ENCODE measurements at regions not wholly inside any gene's neighbourhood (a gene's known extent, or its start where the extent isn't known, plus 50 kb on each side); places are given as distances from the start of the nearest gene placed in this dataset.
"Not testable (repeated sequence)": the region's sequence is repeated elsewhere in the genome, so short reads cannot be mapped to it uniquely, and the experiment has no call there.

DNA sequence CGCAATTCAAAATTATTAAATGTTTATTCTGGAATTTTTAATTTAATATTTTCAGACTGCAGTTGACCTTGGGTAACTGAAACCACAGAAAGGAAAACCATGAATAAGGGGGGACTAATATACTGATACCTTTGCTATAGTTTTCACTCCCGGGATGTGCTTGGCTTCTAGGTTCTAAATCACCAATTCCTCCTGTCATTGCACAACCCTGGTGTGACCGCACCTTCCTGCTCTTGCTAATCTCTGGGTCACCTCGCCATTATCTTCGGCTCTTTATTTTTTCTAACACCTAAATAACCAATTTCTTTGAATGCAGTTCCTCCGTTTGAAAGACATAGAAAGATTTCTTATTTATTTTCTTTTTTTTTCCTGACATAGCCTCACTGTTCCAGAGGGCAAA is 634.5 kb upstream of the GOT2 start:
- no peak for TF ChIP-seq Cebpa-rat (IDR thresholded peaks at IDR 0.05)
- Histone ChIP-seq H3K4me2 (no peak overlapping the region), H3K27me3 (no peaks in the 10 kb centered on the region), H3K9me3 (no peaks in the 10 kb centered on the region), H3K36me3 (no peaks in the 10 kb centered on the region), H3K27ac (no peak overlapping the region), H3K4me3 (no peak overlapping the region), H4K20me1 (no peaks in the 10 kb centered on the region), H3K9ac (no peak overlapping the region), H3K4me1 (no peaks in the 10 kb centered on the region)

DNA sequence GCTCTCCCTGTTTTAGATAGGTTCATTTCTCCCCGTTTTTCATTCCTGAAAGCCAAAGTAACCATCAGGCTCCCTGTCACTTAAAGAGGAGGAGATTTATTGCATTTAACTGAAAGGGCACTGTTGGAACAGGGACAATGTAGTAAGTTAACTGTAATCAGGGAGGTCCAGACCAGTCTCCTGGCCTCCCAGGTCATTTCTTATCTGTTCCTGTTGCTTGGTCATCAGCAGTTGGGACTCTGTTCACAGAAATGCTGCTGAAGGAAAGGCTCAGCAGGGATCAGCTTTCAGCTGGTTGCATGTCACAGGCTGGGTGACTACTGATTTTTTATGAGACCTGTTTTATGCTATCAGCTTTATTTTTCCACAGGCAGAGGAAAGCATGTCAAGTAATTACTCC is 622.6 kb upstream of the GOT2 start:
- TF ChIP-seq Cebpa-rat (IDR thresholded peaks at IDR 0.05), result no peak
- Histone ChIP-seq H3K27ac (no peak overlapping the region), H3K9ac (no peak overlapping the region), H4K20me1 (no peaks in the 10 kb centered on the region), H3K4me2 (no peak overlapping the region), H3K9me3 (peaks cover 4% of the 10 kb centered on the region; the same call in 1 of the 2 replicates), H3K4me3 (no peak overlapping the region), H3K4me1 (no peaks in the 10 kb centered on the region), H3K27me3 (no peaks in the 10 kb centered on the region), H3K36me3 (no peaks in the 10 kb centered on the region)

DNA sequence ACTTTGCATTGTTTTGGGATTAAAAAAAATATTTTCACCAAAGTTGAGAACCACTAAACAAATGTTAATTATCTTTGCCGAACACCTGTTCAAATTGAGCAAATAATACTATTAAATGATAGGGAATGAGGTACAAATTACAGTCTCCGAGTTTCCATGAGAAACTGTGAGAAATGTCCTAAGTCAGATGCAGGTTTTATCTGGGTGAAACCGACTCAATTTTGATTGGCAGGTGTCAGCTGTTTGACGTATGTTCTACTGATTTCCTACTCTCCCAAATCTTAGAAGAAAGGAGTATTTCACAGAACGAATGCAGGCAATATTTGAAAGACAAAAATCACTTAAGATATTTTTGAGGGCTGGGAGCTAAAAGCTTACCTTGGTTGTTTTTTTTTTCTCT is 622.0 kb upstream of the GOT2 start:
- Histone ChIP-seq H3K4me3 (no peak overlapping the region), H4K20me1 (no peaks in the 10 kb centered on the region), H3K27ac (no peak overlapping the region), H3K36me3 (no peaks in the 10 kb centered on the region), H3K27me3 (no peaks in the 10 kb centered on the region), H3K9me3 (no peaks in the 10 kb centered on the region; the same call in 1 of the 2 replicates), H3K4me2 (no peak overlapping the region), H3K4me1 (no peaks in the 10 kb centered on the region), H3K9ac (no peak overlapping the region)
- no peak for TF ChIP-seq Cebpa-rat (IDR thresholded peaks at IDR 0.05)

DNA sequence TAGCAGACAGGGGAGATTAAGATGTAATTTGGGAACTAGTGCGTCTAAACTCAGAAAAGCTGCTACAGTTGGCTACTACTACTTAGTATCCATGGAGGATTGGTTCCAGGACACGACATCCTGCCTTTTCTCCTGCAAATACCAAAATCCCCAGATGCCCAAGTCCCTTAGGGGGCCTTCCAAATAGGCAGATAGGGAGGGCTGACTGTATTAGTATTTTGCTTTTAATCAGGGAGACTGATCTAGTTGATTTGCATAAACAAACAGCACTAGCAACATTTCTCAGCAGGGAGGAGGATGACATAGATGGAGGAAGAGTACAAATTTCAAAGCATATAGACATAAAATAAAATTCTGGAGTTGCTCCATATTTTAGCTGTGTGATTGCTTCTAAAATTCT is 621.6 kb upstream of the GOT2 start:
- Histone ChIP-seq H3K36me3 (no peaks in the 10 kb centered on the region), H3K9ac (no peak overlapping the region), H3K4me3 (no peak overlapping the region), H4K20me1 (no peaks in the 10 kb centered on the region), H3K4me1 (no peaks in the 10 kb centered on the region), H3K4me2 (no peak overlapping the region), H3K27ac (no peak overlapping the region), H3K9me3 (no peaks in the 10 kb centered on the region), H3K27me3 (no peaks in the 10 kb centered on the region)
- TF ChIP-seq Cebpa-rat (IDR thresholded peaks at IDR 0.05), result no peak

DNA sequence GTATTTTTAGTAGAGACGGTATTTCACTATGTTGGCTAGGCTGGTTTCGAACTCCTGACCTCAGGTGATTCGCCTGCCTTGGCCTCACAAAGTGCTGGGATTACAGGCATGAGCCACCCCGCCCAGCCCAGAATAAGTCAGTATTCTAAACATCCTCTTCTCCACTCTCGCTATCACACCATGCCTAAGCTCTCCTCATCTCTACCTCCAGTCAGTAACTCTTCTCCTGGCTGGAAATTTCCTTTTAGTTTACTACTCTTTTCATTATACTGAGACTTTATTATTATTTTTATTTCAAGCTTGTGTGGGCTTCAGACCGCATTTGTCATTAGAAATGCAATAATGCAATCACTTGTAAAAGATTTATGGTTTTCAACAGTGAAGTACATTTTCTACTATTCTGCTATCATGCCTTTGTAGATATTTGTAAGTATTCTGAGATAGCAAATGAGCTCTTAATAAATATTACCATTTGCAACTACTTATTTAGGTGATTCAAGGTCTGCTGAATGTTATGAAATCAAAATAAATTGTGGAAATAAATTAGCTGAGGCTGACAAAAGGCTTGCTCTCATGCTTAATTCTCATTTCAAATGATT is 617.3 kb upstream of the GOT2 start:
- Histone ChIP-seq H3K4me2 (no peak overlapping the region), H3K9ac (no peak overlapping the region), H3K4me1 (no peaks in the 10 kb centered on the region), H3K36me3 (no peaks in the 10 kb centered on the region), H3K9me3 (no peaks in the 10 kb centered on the region), H3K4me3 (no peak overlapping the region), H4K20me1 (no peaks in the 10 kb centered on the region), H3K27ac (no peak overlapping the region), H3K27me3 (no peaks in the 10 kb centered on the region)
- no peak for TF ChIP-seq Cebpa-rat (IDR thresholded peaks at IDR 0.05)

DNA sequence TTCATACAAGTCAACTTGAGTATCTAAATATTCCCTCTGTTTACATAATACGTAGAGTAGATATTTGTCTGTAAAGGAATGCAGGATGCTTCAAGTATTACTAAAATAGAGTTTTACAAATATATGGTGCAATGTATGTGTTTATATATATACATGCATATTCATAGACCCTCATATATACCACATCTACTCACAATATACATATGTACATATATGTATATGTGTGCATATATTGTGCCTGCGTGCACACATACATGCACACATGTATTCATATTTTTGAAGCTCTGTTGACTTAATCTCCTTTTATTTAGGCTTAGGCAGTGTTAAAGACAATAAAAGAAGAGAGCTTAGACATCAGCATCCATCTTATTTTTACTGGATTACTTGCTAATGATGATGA is 616.6 kb upstream of the GOT2 start:
- no peak for TF ChIP-seq Cebpa-rat (IDR thresholded peaks at IDR 0.05)
- Histone ChIP-seq H3K27ac (no peak overlapping the region), H3K9ac (no peak overlapping the region), H3K9me3 (no peaks in the 10 kb centered on the region), H3K4me2 (no peak overlapping the region), H3K36me3 (no peaks in the 10 kb centered on the region), H3K4me1 (no peaks in the 10 kb centered on the region), H3K4me3 (no peak overlapping the region), H4K20me1 (no peaks in the 10 kb centered on the region), H3K27me3 (no peaks in the 10 kb centered on the region)

DNA sequence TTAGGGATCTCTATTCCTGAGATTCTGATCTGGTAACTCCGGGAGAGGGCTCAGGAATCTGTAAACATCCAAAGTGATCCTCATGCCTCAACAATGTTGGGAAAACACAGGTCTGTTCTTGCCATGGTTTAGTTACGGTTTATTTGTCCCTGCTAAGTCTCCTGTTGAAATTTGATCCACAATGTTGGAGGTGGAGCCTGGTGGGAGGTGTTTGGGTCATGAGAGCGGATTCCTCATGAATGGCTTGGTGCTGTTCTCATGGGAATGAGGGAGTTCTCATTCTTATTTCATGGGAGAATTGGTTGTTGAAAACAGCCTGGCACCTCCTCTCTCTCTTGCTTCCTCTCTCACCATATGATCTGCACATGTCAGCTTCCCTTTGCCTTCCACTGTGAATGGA is 608.6 kb upstream of the GOT2 start:
- Histone ChIP-seq H3K36me3 (no peaks in the 10 kb centered on the region), H3K27ac (no peak overlapping the region), H3K4me1 (no peaks in the 10 kb centered on the region), H4K20me1 (no peaks in the 10 kb centered on the region), H3K9me3 (no peaks in the 10 kb centered on the region), H3K4me3 (no peak overlapping the region), H3K27me3 (no peaks in the 10 kb centered on the region), H3K9ac (no peak overlapping the region), H3K4me2 (no peak overlapping the region)
- TF ChIP-seq Cebpa-rat (IDR thresholded peaks at IDR 0.05), result no peak

DNA sequence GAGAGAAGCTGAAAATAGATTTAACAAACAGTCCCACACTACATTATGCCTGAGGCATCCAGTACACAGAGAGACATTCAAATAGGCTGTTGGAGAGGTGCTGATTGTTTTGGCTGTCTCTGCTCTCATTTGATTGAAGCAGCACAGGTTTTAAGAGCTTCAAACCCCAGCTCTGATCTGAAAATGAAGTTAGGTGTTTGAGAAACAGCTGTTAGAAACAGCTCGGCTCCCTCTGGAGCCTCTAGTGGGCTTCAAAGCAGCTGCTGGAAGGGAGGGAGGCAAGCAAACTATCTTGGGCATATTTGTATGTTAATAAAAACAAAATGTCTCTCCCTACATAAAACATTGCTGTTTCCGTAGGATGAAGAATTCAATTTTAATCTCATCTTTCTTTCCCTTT is 607.3 kb upstream of the GOT2 start:
- no peaks in the 10 kb centered on the region for H3K36me3 ChIP-seq
- H3K27me3 ChIP-seq, result no peaks in the 10 kb centered on the region
- H3K4me1 ChIP-seq, result no peaks in the 10 kb centered on the region
- no peak overlapping the region for H3K27ac ChIP-seq
- H3K4me2 ChIP-seq, result no peak overlapping the region
- no peak overlapping the region for H3K9ac ChIP-seq
- H3K4me3 ChIP-seq, result no peak overlapping the region
- H4K20me1 ChIP-seq, result no peaks in the 10 kb centered on the region
- no peak for TF ChIP-seq Cebpa-rat (IDR thresholded peaks at IDR 0.05)
- no peaks in the 10 kb centered on the region for H3K9me3 ChIP-seq

DNA sequence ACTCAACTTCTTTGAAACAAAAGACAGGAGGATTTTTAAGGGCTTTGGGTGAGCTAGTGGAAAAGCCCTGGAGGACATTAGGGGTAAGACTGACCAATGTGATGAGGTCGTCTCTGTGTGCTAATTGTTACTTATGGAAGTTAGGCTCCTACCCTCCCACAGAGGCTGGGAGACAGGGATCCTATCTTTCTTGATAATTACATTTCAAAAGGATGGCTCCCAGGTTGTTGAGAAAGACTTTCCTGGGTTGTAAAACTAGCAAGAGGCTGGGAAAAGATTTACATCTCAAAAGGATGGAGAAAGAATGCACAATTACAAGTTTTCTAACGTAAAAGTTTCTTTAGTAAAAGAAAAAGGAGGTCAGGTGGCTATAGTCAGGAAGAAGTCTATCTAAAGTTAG is 605.8 kb upstream of the GOT2 start:
- Histone ChIP-seq H3K27ac (no peak overlapping the region), H3K4me3 (no peak overlapping the region), H3K4me1 (no peaks in the 10 kb centered on the region), H3K36me3 (no peaks in the 10 kb centered on the region), H4K20me1 (no peaks in the 10 kb centered on the region), H3K9me3 (no peaks in the 10 kb centered on the region), H3K9ac (no peak overlapping the region), H3K4me2 (no peak overlapping the region), H3K27me3 (no peaks in the 10 kb centered on the region)
- no peak for TF ChIP-seq Cebpa-rat (IDR thresholded peaks at IDR 0.05)

DNA sequence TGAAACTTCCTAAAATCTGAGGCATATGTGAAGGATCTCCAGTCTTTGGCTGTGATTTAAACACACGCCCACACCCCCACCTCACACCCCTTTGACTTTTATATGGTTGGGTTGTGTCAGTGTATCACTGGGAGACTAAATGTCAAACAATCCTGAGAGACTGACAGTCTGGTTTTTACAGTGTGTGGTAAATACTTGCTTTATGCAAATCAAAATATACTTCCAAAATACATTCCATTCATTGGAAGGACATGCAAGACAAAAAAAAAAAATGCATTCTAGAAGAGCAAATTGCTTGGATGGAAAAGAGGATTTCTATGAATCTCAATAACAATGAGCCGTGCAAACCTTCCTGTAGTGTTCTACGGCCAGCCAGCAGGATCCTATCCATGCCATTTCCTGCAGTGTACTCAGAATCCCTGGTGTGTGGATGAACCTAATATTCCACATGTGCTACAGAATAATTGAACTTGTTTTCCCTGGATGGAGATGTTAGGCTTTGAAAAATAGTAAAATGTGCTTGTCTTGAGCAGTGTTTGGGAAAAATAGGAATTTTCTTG is 602.1 kb upstream of the GOT2 start:
- H3K4me1 ChIP-seq, result no peaks in the 10 kb centered on the region
- no peak overlapping the region for H3K4me2 ChIP-seq
- no peaks in the 10 kb centered on the region for H4K20me1 ChIP-seq
- no peak for TF ChIP-seq Cebpa-rat (IDR thresholded peaks at IDR 0.05)
- no peak overlapping the region for H3K9ac ChIP-seq
- H3K27ac ChIP-seq, result no peak overlapping the region
- no peak overlapping the region for H3K4me3 ChIP-seq
- no peaks in the 10 kb centered on the region for H3K36me3 ChIP-seq
- no peaks in the 10 kb centered on the region for H3K27me3 ChIP-seq
- no peaks in the 10 kb centered on the region for H3K9me3 ChIP-seq

DNA sequence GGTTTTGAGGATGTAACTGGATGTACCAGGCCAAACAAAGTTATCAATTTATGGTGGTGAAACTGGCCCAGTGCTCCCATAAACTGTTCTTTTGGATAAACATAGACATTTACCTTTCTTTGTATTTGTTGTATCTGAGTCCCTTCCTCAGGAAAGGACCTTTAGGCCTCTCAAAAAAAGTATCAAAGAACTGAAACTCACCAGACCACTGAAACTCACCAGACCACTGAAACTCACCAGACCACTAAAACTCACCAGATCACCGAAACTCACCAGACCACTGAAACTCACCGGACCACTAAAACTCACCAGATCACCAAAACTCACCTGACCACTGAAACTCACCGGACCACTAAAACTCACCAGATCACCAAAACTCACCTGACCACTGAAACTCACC is 597.6 kb upstream of the GOT2 start:
- not testable (repeated sequence) for H4K20me1 ChIP-seq, H3K4me3 ChIP-seq, H3K36me3 ChIP-seq, H3K9me3 ChIP-seq, H3K4me1 ChIP-seq, H3K9ac ChIP-seq, H3K27ac ChIP-seq, H3K27me3 ChIP-seq, H3K4me2 ChIP-seq
